Natural killer cell (primary cell): ENCODE measurements at regions not wholly inside any gene's neighbourhood (a gene's known extent, or its start where the extent isn't known, plus 50 kb on each side); places are given as distances from the start of the nearest gene placed in this dataset.

Source experiments
- ATAC-seq, 3 donors: fragments of 150-1000 bp in 2 of 3; fragments of 200-7000 bp in 1 of 3; cut with Tn5 transposase; 1 replicate in 1 of 3; 2 replicates in 2 of 3; pipeline ENCODE4 v1.10.0; 2021; ENCODE audit warnings: mild to moderate bottlenecking in 2 of 3, moderate library complexity in 2 of 3
- DNase-seq, 2 donors: peaks; one replicate each; pipeline versions ENCODE4 v3.0.0 to v3.0.0-alpha.2; 2013 to 2021; ENCODE audit warnings: mixed read lengths in 1 of 2
- H3K27ac ChIP-seq: one replicate; pipeline ENCODE4 v1.5.1; 2013; ENCODE audit warnings: mild to moderate bottlenecking, low read length
- H3K27me3 ChIP-seq: one replicate; pipeline ENCODE4 v1.6.1; 2013; ENCODE audit warnings: low read length; ENCODE audit not compliant: control insufficient read depth, insufficient read depth
- H3K36me3 ChIP-seq: one replicate; pipeline ENCODE4 v1.6.1; 2013; ENCODE audit warnings: low read length; ENCODE audit not compliant: control insufficient read depth, insufficient read depth
- H3K4me1 ChIP-seq: one replicate; pipeline ENCODE4 v1.6.1; 2013; ENCODE audit warnings: low read length; ENCODE audit not compliant: control insufficient read depth, insufficient read depth
- H3K4me3 ChIP-seq: one replicate; pipeline ENCODE4 v1.5.1; 2013; ENCODE audit warnings: low read length
- H3K9me3 ChIP-seq: one replicate; pipeline ENCODE4 v1.6.1; 2013; ENCODE audit warnings: low read length; ENCODE audit not compliant: control insufficient read depth, insufficient read depth
- H3K27ac Mint-ChIP-seq, 2 donors: one replicate each; pipeline ENCODE4 v1.8.0; 2022; ENCODE audit warnings: mild to moderate bottlenecking in 2 of 2, mixed read lengths in 2 of 2, moderate library complexity in 1 of 2
- H3K27me3 Mint-ChIP-seq, 2 donors: one replicate each; pipeline ENCODE4 v1.8.0; 2022; ENCODE audit warnings: low read depth in 2 of 2, mixed read lengths in 2 of 2
- H3K36me3 Mint-ChIP-seq: one replicate; pipeline ENCODE4 v1.8.0; 2022; ENCODE audit warnings: mixed read lengths
- H3K4me1 Mint-ChIP-seq, 2 donors: one replicate each; pipeline ENCODE4 v1.8.0; 2022; ENCODE audit warnings: mixed read lengths in 2 of 2
- H3K4me3 Mint-ChIP-seq: one replicate; pipeline ENCODE4 v1.8.0; 2022; ENCODE audit warnings: mild to moderate bottlenecking, moderate library complexity, mixed read lengths
- H3K9me3 Mint-ChIP-seq, 2 donors: one replicate each; pipeline ENCODE4 v1.8.0; 2022; ENCODE audit warnings: mixed read lengths in 2 of 2
- WGBS: methylation state at CpG from one replicate; pipeline ENCODE4 v1.1.7; 2013; ENCODE audit warnings: missing lambda C conversion rate; ENCODE audit not compliant: insufficient coverage; 5-methylcytosine and 5-hydroxymethylcytosine counted together
- intact Hi-C: fragments of 100-400 bp; cut with micrococcal nuclease; formaldehyde crosslinking; loops from one replicate; pipeline ENCODE4 v1.14.2; 2022
- TF ChIP-seq, protein P1 (sequence below): fragments of 200-600 bp; IDR thresholded peaks from one replicate; pipeline ENCODE4 v1.8.0; 2022; ENCODE audit warnings: antibody characterized with exemption

DNA sequence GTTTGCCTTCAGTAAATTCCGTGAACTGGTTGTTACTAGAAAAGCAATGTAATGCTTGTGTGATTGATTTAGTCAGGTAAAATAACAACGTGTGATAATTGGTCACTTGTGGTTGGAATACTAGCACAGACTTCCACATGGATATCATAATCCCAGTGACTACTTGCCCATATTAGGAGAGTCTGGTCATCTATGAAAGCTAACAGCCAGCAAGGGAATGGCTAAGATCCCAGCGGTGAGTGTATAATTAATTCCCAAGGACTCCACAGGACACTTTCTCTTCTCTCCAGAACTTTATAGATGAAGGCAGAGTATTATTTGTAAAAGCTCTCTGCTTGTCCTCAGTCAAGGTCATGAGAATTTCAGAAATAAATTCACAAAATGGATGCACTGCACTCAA lies 662.6 kb upstream of the TEX47 start:
- Histone ChIP-seq H3K27ac (no peak overlapping the region), H3K4me3 (no peak overlapping the region), H3K27me3 (no peaks in the 10 kb centered on the region), H3K9me3 (no peaks in the 10 kb centered on the region), H3K36me3 (no peaks in the 10 kb centered on the region), H3K4me1 (no peaks in the 10 kb centered on the region)
- DNase-seq (no peak), ATAC-seq (no peak)
- Mint-ChIP-seq H3K36me3 (no peaks in the 10 kb centered on the region), H3K27me3 (no peaks in the 10 kb centered on the region), H3K4me3 (no peak overlapping the region), H3K27ac (no peak overlapping the region), H3K9me3 (peaks cover 0 to 2% of the 10 kb centered on the region in 2 donors), H3K4me1 (no peaks in the 10 kb centered on the region)
- WGBS = 70% methylated on average over 2 of the region's 3 CpGs
- TF ChIP-seq, protein P1, sequence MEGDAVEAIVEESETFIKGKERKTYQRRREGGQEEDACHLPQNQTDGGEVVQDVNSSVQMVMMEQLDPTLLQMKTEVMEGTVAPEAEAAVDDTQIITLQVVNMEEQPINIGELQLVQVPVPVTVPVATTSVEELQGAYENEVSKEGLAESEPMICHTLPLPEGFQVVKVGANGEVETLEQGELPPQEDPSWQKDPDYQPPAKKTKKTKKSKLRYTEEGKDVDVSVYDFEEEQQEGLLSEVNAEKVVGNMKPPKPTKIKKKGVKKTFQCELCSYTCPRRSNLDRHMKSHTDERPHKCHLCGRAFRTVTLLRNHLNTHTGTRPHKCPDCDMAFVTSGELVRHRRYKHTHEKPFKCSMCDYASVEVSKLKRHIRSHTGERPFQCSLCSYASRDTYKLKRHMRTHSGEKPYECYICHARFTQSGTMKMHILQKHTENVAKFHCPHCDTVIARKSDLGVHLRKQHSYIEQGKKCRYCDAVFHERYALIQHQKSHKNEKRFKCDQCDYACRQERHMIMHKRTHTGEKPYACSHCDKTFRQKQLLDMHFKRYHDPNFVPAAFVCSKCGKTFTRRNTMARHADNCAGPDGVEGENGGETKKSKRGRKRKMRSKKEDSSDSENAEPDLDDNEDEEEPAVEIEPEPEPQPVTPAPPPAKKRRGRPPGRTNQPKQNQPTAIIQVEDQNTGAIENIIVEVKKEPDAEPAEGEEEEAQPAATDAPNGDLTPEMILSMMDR = no peak
- intact Hi-C loops = no loop called here

DNA sequence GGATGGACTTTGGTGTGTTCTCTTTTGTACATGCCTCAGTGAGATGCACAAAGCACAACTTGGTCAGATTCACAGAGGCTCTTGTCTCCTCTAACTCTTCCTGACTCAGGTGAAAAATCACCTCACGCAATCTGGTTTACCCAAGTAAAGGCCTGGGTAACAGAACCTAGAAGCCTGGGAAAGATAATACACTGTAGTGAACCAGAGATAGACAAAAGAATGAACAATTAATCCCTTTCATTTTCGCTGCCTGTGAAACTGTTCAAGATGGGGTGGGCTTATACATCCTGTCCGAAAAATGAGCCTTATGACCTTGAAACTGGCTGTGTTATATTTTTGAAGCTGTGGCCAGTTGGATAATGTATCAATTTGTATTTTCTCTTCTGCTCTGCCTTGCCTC lies 678.9 kb upstream of the TEX47 start:
- H3K27me3 Mint-ChIP-seq = no peaks in the 10 kb centered on the region
- H3K4me1 Mint-ChIP-seq = no peaks in the 10 kb centered on the region
- Histone ChIP-seq H3K27ac (no peak overlapping the region), H3K4me1 (no peaks in the 10 kb centered on the region), H3K27me3 (no peaks in the 10 kb centered on the region), H3K36me3 (no peaks in the 10 kb centered on the region), H3K9me3 (no peaks in the 10 kb centered on the region), H3K4me3 (no peak overlapping the region)
- DNase-seq = no peak
- intact Hi-C loops = no loop called here
- H3K4me3 Mint-ChIP-seq = no peak overlapping the region
- H3K27ac Mint-ChIP-seq = no peak overlapping the region
- peaks cover 10 to 14% of the 10 kb centered on the region in 2 donors for H3K9me3 Mint-ChIP-seq
- peaks cover 8% of the 10 kb centered on the region for H3K36me3 Mint-ChIP-seq
- WGBS = 57% methylated on average over 3 of the region's 3 CpGs
- TF ChIP-seq, protein P1 = no peak
- no peak for ATAC-seq

DNA sequence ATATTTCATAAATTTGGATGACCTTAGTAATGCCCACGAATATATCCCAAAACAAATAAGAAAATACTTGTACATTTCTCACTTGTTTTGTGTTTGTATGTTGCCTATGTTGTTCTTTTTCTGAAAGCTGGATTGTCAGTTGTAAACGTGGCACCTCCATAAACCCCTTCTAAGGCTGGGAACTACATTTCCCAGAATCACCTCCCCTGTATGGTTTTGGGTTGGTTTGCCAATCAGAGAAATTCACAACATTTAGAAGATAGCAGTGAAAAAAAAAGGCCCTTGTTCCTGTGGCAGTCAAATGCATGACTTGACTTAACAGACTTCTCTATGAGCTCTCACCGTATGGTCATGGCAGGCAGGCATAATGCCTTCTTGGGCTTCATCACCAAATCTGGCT lies 676.3 kb upstream of the STEAP1 start:
- H3K4me1 Mint-ChIP-seq = no peaks in the 10 kb centered on the region
- no peak overlapping the region for H3K27ac Mint-ChIP-seq
- H3K36me3 Mint-ChIP-seq = no peaks in the 10 kb centered on the region
- TF ChIP-seq, protein P1 = no peak
- intact Hi-C loops = no loop called here
- H3K4me1 ChIP-seq = no peaks in the 10 kb centered on the region
- no peak overlapping the region for H3K4me3 ChIP-seq
- ATAC-seq (no peak), DNase-seq (no peak)
- H3K9me3 ChIP-seq = no peaks in the 10 kb centered on the region
- peaks cover 4 to 5% of the 10 kb centered on the region in 2 donors for H3K9me3 Mint-ChIP-seq
- no peaks in the 10 kb centered on the region for H3K27me3 ChIP-seq
- no peaks in the 10 kb centered on the region for H3K36me3 ChIP-seq
- WGBS = 93% methylated on average over 1 of the region's 3 CpGs
- no peak overlapping the region for H3K27ac ChIP-seq
- no peaks in the 10 kb centered on the region for H3K27me3 Mint-ChIP-seq
- no peak overlapping the region for H3K4me3 Mint-ChIP-seq

DNA sequence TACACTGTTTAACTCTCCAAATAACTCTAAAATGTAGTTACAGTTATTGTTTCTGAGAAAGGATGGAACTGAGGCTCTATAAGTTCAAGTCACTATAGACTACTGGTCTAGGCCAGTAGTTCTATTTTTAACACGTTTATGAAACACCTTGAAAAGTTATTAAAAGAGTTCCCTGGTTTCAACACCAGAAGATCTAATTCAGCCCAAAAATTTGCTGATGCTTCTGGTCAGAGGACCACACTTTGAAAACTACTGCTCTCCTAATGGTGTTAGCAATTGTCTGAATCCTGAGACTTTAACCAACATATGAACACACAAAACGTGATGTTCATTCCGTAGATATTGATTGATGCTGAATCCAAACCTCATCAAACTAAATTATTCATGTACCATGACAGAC lies 658.6 kb upstream of the STEAP1 start:
- no peaks in the 10 kb centered on the region for H3K36me3 Mint-ChIP-seq
- no peak overlapping the region for H3K4me3 Mint-ChIP-seq
- no peak overlapping the region for H3K27ac ChIP-seq
- ATAC-seq (no peak), DNase-seq (no peak)
- H3K27me3 Mint-ChIP-seq = no peaks in the 10 kb centered on the region
- no peaks in the 10 kb centered on the region for H3K4me1 Mint-ChIP-seq
- no peaks in the 10 kb centered on the region for H3K4me1 ChIP-seq
- no peak overlapping the region for H3K4me3 ChIP-seq
- WGBS = 84% methylated on average over 3 of the region's 3 CpGs
- no peak overlapping the region for H3K27ac Mint-ChIP-seq
- H3K9me3 Mint-ChIP-seq = peaks cover 6 to 9% of the 10 kb centered on the region in 2 donors
- TF ChIP-seq, protein P1 = no peak
- intact Hi-C loops = no loop called here
- H3K27me3 ChIP-seq = no peaks in the 10 kb centered on the region
- H3K36me3 ChIP-seq = no peaks in the 10 kb centered on the region
- H3K9me3 ChIP-seq = no peaks in the 10 kb centered on the region
